HG03378 (cell line): ENCODE measurements at regions not wholly inside any gene's neighbourhood (a gene's known extent, or its start where the extent isn't known, plus 50 kb on each side); places are given as distances from the start of the nearest gene placed in this dataset.
"Not testable (repeated sequence)": the region's sequence is repeated elsewhere in the genome, so short reads cannot be mapped to it uniquely, and the experiment has no call there.

Source experiments
- ATAC-seq: cut with Tn5 transposase; IDR thresholded peaks from one replicate; pipeline ENCODE4 v1.9.1; 2021; ENCODE audit warnings: mild to moderate bottlenecking, moderate library complexity; ENCODE audit not compliant: unreplicated experiment

DNA sequence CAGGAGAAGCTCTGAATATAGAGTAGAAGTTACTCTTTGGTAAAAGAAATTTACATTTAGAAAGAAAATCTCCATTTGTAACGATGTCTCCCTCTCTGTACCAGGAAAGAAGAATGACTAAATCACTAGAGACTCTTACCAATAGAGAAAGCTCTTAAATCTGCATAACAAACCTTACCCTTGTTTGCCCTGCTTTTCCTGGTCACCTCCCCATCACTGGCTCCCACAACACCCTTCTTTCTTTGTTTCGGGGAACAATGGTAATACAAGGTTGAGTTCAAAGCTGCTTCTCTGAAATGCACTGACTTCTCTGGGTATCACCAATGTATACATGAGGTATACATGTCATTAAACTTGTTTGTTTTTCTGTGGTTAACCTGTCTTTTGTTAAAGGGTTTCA, 351.1 kb upstream of the FLRT2 start:
- ATAC-seq, result no peak

- ATAC-seq, result no peak
Observed at GRCh38 chr14:85180876-85181275, 349.1 kb upstream of the FLRT2 start.

- no peak for ATAC-seq
Observed at GRCh38 chr14:85182282-85182681, 347.7 kb upstream of the FLRT2 start.

GRCh38 chr14:85186082-85186481, 343.9 kb upstream of the FLRT2 start:
- no peak for ATAC-seq

DNA sequence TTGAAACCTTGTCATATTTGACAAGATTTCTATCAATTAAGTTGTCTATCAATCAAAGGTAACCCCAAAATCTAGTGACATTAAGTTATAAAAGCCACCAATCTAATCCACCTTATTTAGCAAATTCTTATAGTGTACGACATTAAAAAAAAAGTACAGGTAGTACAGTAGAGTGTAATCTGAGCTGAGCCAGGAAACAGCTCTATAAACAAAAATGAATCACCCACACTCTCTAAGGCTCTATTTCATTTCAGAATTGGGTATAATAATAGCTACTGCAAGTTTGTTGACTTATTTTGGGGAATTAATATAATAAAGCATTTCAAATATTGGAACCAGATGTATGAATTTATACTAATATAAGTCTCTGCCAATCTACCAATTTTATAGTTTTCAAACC, 342.4 kb upstream of the FLRT2 start:
- no peak for ATAC-seq

- ATAC-seq, result no peak
Observed at GRCh38 chr14:85188836-85189235, 341.1 kb upstream of the FLRT2 start.

DNA sequence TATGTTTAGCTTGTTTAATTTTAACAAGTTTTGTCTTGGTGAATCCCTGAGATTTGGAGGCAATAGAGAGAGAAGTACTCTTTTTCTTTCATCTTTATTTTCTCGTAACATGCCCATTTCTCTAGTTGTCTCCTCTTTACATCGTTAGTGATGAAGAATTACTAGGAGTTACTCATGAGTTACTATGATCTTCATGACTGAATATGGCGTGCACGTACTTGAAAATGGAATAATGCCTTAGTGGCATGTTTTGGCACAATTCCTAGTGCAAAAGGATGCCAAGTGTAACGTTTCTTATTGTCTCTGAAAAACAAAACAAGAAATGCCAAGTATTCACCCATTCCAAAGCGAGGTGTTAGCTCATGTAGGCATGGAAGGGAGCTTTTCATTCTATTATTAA, 340.7 kb upstream of the FLRT2 start:
- not testable (repeated sequence) for ATAC-seq

GRCh38 chr14:85190251-85190650, 339.7 kb upstream of the FLRT2 start:
- no peak for ATAC-seq

- ATAC-seq, result no peak
Observed at GRCh38 chr14:85191986-85192385, 338.0 kb upstream of the FLRT2 start.

DNA sequence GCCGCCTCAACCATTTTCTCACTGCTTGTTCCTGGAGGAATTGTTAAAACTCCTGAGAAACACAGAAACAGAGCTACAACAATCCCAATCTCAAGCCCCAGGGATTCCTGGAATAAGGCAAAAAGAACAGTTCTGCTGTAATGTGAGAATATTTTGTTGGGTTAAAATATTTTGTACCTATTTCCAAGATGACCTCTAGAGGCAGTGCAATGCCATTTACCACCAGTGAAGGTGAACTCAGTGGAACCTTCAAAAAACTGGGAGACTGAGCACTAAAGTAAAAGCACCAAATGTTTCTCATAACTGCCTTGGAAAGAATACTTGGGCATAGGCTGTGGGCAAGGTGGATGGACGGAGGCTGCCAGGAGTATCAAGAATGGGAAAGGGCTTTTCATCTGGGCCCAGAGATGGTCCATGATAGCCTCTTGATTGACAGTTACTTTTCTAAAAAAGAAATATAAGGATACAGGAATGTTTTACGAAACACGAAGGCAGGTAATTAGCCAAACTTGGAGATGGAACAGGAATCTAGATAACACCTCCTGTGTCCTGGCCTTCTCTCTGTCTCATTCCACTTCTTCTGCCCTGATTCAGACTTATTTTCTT, 334.0 kb upstream of the FLRT2 start:
- no peak for ATAC-seq

- no peak for ATAC-seq
Observed at GRCh38 chr14:85198001-85198400, 331.9 kb upstream of the FLRT2 start.

GRCh38 chr14:85205875-85206274, 324.1 kb upstream of the FLRT2 start:
- ATAC-seq, result no peak

- no peak for ATAC-seq
Observed at GRCh38 chr14:85214471-85214870, 315.5 kb upstream of the FLRT2 start.

- ATAC-seq, result no peak
Observed at GRCh38 chr14:85217412-85217811, 312.5 kb upstream of the FLRT2 start.

DNA sequence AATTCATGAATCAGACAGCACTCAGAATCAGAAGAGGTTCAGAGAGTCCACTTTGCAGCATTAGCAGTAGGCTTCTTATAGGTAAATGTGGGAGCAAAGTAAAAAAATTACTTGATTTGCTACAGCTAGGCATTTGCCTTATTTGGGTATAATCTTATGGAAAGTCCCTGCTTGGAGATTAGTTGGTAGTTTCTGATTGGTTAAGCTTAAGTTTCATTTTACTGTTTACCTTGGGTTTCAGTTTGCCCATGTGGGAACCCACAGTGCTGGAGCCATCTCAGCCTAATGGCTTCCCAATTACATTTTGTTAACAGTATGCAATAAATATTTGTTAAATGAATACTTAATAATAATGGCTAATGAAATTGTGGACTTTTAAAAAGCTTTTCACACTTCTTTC, 311.0 kb upstream of the FLRT2 start:
- ATAC-seq, result no peak

DNA sequence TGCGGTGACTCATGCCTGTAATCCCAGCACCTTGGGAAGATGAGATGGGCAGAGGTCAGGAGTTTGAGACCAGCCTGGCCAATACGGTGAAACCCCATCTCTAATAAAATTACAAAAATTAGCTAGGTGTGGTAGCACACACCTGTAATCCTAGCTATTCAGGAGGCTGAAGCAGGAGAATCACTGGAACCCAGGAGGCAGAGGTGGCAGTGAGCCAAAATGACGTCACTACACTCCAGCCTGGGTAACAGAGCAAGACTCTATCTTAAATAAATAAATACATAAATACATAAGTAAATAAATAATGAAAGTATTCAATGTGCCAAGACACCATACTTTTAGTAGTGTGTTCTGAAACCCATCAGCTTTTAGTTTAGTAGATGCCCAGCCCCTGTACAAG, 308.1 kb upstream of the FLRT2 start:
- no peak for ATAC-seq

DNA sequence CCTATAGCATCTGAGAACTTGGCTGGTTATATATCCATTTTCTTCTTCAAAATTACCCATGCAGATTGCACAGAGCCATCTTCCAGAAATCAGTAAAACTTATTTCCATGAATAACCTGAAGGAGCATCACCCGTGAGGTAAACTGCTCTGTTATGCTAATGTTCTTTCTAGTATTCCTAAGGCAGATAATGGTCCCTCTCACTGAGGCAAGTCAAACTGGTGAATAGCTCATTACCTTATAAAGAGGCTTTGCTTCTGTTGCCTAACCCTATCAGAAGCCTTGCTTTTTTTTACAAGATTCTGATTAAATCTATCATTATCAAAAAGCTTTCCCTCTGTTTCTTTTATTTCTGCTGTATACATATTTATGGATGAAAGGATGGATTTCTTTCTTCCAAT, 307.6 kb upstream of the FLRT2 start:
- no peak for ATAC-seq

- ATAC-seq, result no peak
Observed at GRCh38 chr14:85223667-85224066, 306.3 kb upstream of the FLRT2 start.

- no peak for ATAC-seq
Observed at GRCh38 chr14:85224241-85224640, 305.7 kb upstream of the FLRT2 start.

- ATAC-seq, result no peak
Observed at GRCh38 chr14:85233756-85234155, 296.2 kb upstream of the FLRT2 start.

GRCh38 chr14:85234156-85235025, 295.6 kb upstream of the FLRT2 start:
- ATAC-seq, result no peak

DNA sequence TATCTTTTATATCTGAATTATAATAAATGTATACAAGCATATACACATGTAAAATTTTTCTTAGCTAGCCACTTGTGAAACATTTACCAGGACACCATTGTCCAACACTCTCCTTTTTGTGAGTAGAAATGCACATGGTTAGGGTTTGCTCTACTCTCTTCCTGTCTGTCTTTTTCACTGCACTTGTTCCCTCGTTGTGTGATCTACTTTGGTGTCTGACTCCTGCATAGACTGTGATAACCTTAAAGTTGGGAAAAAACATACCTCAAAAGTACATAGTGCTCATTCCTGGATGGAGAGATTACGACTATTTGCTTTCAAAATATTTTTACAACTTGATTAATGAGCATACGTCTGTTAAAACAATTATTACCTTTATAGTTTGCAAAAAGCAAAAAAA, 294.1 kb upstream of the FLRT2 start:
- no peak for ATAC-seq

DNA sequence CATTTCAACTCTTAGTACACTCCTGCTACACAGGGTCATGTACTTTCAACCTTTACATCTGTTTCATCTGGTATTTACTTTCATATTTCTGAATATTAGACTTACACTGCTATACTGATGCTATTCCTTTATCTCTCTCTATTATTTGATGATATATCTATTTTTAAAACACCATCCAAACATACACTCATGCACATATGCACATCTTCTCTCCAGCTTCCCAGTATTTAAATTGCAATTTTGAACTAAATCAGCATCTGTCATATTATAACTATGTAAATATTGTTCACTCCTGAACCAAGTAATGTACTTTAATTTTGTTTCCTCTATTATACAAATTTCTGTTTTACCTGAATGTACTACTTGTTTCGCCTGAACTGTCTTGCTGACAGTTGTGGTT, 293.6 kb upstream of the FLRT2 start:
- ATAC-seq, result no peak
